COLO668 (cell line): ENCODE measurements at regions not wholly inside any gene's neighbourhood (a gene's known extent, or its start where the extent isn't known, plus 50 kb on each side); places are given as distances from the start of the nearest gene placed in this dataset.
"Not testable (repeated sequence)": the region's sequence is repeated elsewhere in the genome, so short reads cannot be mapped to it uniquely, and the experiment has no call there.

Source experiments
- DNase-seq: peaks from one replicate; lab custom pipeline; 2025; ENCODE audit not compliant: unreplicated experiment; lab: John Stamatoyannopoulos, UW

- DNase-seq, result no peak
Observed at GRCh38 chr6:71053475-71053874, 96.6 kb upstream of the B3GAT2 start.

- no peak for DNase-seq
Observed at GRCh38 chr6:71056656-71057055, 99.8 kb upstream of the B3GAT2 start.

GRCh38 chr6:71066153-71066552 lies 109.3 kb upstream of the B3GAT2 start:
- no peak for DNase-seq

- no peak for DNase-seq
Observed at GRCh38 chr6:71067816-71068215, 111.0 kb upstream of the B3GAT2 start.

- DNase-seq, result no peak
Observed at GRCh38 chr6:71072508-71072907, 115.6 kb upstream of the B3GAT2 start.

GRCh38 chr6:71077655-71078054 lies 120.8 kb upstream of the B3GAT2 start:
- no peak for DNase-seq

GRCh38 chr6:71079677-71080076 lies 122.8 kb upstream of the B3GAT2 start:
- DNase-seq, result no peak

GRCh38 chr6:71080133-71080532 lies 123.3 kb upstream of the B3GAT2 start:
- DNase-seq, result no peak

- no peak for DNase-seq
Observed at GRCh38 chr6:71080826-71081225, 124.0 kb upstream of the B3GAT2 start.

- DNase-seq, result no peak
Observed at GRCh38 chr6:71082033-71082650, 125.3 kb upstream of the B3GAT2 start.

- no peak for DNase-seq
Observed at GRCh38 chr6:71083308-71083820, 126.5 kb upstream of the B3GAT2 start.

GRCh38 chr6:71088166-71088565 lies 131.3 kb upstream of the B3GAT2 start:
- DNase-seq, result no peak

- no peak for DNase-seq
Observed at GRCh38 chr6:71090217-71090616, 133.4 kb upstream of the B3GAT2 start.

GRCh38 chr6:71091167-71091566 lies 134.3 kb upstream of the B3GAT2 start:
- DNase-seq, result no peak

- DNase-seq, result no peak
Observed at GRCh38 chr6:71091956-71092355, 135.1 kb upstream of the B3GAT2 start.

- DNase-seq, result not testable (repeated sequence)
Observed at GRCh38 chr6:71097264-71097663, 140.4 kb upstream of the B3GAT2 start.

- no peak for DNase-seq
Observed at GRCh38 chr6:71099649-71100048, 142.8 kb upstream of the B3GAT2 start.

- no peak for DNase-seq
Observed at GRCh38 chr6:71103130-71103529, 146.3 kb upstream of the B3GAT2 start.

- DNase-seq, result no peak
Observed at GRCh38 chr6:71103641-71104040, 146.8 kb upstream of the B3GAT2 start.

- no peak for DNase-seq
Observed at GRCh38 chr6:71106276-71106675, 149.4 kb upstream of the B3GAT2 start.

GRCh38 chr6:71107911-71108420 lies 151.1 kb upstream of the B3GAT2 start:
- no peak for DNase-seq

GRCh38 chr6:71114544-71114943 lies 157.7 kb upstream of the B3GAT2 start:
- DNase-seq, result no peak

- DNase-seq, result no peak
Observed at GRCh38 chr6:71114986-71115385, 158.1 kb upstream of the B3GAT2 start.
